SU-DHL-6 (cell line): ENCODE measurements at regions not wholly inside any gene's neighbourhood (a gene's known extent, or its start where the extent isn't known, plus 50 kb on each side); places are given as distances from the start of the nearest gene placed in this dataset.

Experiments used
- H2AFZ ChIP-seq: fragments of 200-600 bp; sonication (generic); 2 replicates; pipeline ENCODE4 v1.6.1; 2014; ENCODE audit warnings: low read depth, mild to moderate bottlenecking, moderate library complexity, mixed read lengths, antibody characterized with exemption, low read length; ENCODE audit not compliant: severe bottlenecking
- H3F3A ChIP-seq: fragments of 200-600 bp; shearing (Covaris generic); 2 replicates; pipeline ENCODE4 v1.6.0; 2016; ENCODE audit warnings: antibody characterized with exemption, mild to moderate bottlenecking; ENCODE audit not compliant: insufficient read depth
- H3K27ac ChIP-seq: fragments of 200-600 bp; sonication (generic); 2 replicates; pipeline ENCODE4 v1.5.1; 2016; ENCODE audit warnings: low read depth, mild to moderate bottlenecking, low read length, moderate library complexity, mixed read lengths
- H3K27me3 ChIP-seq: fragments of 200-600 bp; sonication (generic), shearing (Covaris generic); 2 replicates; pipeline ENCODE4 v1.6.0; 2014; ENCODE audit warnings: mild to moderate bottlenecking, low read length
- H3K36me3 ChIP-seq: fragments of 200-600 bp; sonication (generic); 2 replicates; pipeline ENCODE4 v1.6.1; 2014; ENCODE audit warnings: mild to moderate bottlenecking, low read length, mixed read lengths
- H3K4me2 ChIP-seq: fragments of 300-600, 200-600 bp; shearing (Covaris generic), sonication (generic); 2 replicates; pipeline ENCODE4 v1.6.0; 2014; ENCODE audit warnings: low read length, low read depth, mild to moderate bottlenecking; ENCODE audit not compliant: poor library complexity, severe bottlenecking
- H3K4me3 ChIP-seq: fragments of 200-600 bp; sonication (generic); 2 replicates; pipeline ENCODE4 v1.5.1; 2014; ENCODE audit warnings: antibody characterized with exemption, low read length, mild to moderate bottlenecking, mixed read lengths; ENCODE audit not compliant: insufficient read depth, poor library complexity, severe bottlenecking
- H3K79me2 ChIP-seq: fragments of 200-600 bp; sonication (generic); 2 replicates; pipeline ENCODE4 v1.6.1; 2014; ENCODE audit warnings: mild to moderate bottlenecking, low read length, moderate library complexity; ENCODE audit not compliant: insufficient read depth
- H3K9ac ChIP-seq: fragments of 200-600 bp; sonication (generic); 2 replicates; pipeline ENCODE4 v1.7.0; 2014; ENCODE audit warnings: mild to moderate bottlenecking, low read length
- H3K9me2 ChIP-seq: fragments of 200-600 bp; sonication (generic); replicated peaks from 2 replicates; pipeline ENCODE4 v1.6.1; 2014; ENCODE audit warnings: low read length; ENCODE audit not compliant: insufficient read depth
- H3K9me3 ChIP-seq: fragments of 200-600 bp; sonication (generic); 2 replicates; pipeline ENCODE4 v1.6.1; 2014; ENCODE audit warnings: low read length, mixed read lengths; ENCODE audit not compliant: insufficient read depth
- H4K20me1 ChIP-seq: fragments of 200-600 bp; sonication (generic); 2 replicates; pipeline ENCODE4 v1.6.1; 2014; ENCODE audit warnings: low read depth, mild to moderate bottlenecking, antibody characterized with exemption, low read length, moderate library complexity, mixed read lengths
- EZH2phosphoT487 ChIP-seq: fragments of 200-600 bp; sonication (generic), shearing (Covaris generic); conservative IDR thresholded peaks from 2 replicates; pipeline ENCODE4 v1.6.1; 2018; ENCODE audit warnings: mild to moderate bottlenecking, antibody characterized with exemption, low read length, moderate library complexity, mixed read lengths
- TF ChIP-seq, protein P1 (sequence below): fragments of 200-600 bp; sonication (generic); IDR thresholded peaks from one replicate; pipeline ENCODE4 v1.5.1; 2017; ENCODE audit warnings: antibody characterized with exemption, mild to moderate bottlenecking, low read length, moderate library complexity; ENCODE audit not compliant: insufficient read depth, poor library complexity, severe bottlenecking

DNA sequence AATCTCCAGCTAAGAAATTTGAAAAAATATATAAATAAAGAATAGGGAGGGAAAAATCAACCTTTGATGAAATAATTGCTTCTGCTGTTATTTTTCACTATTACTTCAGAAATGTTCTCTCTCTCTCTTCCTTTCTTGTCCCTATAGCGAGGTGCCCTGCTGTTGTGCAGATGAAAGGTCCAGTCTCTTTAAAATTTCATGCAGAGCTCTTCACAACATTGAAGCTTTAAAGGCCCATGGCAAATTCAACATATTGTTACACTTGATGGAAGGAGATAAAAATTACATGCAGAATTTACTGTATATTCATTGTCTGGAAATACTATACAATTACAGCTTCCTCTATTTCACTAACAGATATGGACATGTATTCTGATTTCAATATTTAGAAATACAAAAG is 86.4 kb upstream of the PSMD7 start:
- Histone ChIP-seq H2AFZ (no peak overlapping the region), H3K27me3 (no peaks in the 10 kb centered on the region), H3K9ac (no peak overlapping the region), H3K36me3 (no peaks in the 10 kb centered on the region), H3K9me2 (no peaks in the 10 kb centered on the region), H3K79me2 (no peaks in the 10 kb centered on the region), H3K4me3 (no peak overlapping the region), H3F3A (no peaks in the 10 kb centered on the region), H3K9me3 (no peaks in the 10 kb centered on the region), H3K4me2 (no peak overlapping the region), H4K20me1 (no peaks in the 10 kb centered on the region), H3K27ac (no peak overlapping the region)
- no peak for TF ChIP-seq EZH2phosphoT487
- TF ChIP-seq, protein P1, sequence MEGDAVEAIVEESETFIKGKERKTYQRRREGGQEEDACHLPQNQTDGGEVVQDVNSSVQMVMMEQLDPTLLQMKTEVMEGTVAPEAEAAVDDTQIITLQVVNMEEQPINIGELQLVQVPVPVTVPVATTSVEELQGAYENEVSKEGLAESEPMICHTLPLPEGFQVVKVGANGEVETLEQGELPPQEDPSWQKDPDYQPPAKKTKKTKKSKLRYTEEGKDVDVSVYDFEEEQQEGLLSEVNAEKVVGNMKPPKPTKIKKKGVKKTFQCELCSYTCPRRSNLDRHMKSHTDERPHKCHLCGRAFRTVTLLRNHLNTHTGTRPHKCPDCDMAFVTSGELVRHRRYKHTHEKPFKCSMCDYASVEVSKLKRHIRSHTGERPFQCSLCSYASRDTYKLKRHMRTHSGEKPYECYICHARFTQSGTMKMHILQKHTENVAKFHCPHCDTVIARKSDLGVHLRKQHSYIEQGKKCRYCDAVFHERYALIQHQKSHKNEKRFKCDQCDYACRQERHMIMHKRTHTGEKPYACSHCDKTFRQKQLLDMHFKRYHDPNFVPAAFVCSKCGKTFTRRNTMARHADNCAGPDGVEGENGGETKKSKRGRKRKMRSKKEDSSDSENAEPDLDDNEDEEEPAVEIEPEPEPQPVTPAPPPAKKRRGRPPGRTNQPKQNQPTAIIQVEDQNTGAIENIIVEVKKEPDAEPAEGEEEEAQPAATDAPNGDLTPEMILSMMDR: no peak

- Histone ChIP-seq H3K36me3 (no peaks in the 10 kb centered on the region), H4K20me1 (no peaks in the 10 kb centered on the region), H3K4me3 (no peak overlapping the region), H3K4me2 (no peak overlapping the region), H2AFZ (no peak overlapping the region), H3F3A (no peaks in the 10 kb centered on the region), H3K9ac (no peak overlapping the region), H3K27ac (no peak overlapping the region), H3K27me3 (no peaks in the 10 kb centered on the region; the same call in 1 of the 2 replicates), H3K9me2 (no peaks in the 10 kb centered on the region), H3K9me3 (no peaks in the 10 kb centered on the region), H3K79me2 (no peaks in the 10 kb centered on the region)
- TF ChIP-seq, protein P1: no peak
- no peak for TF ChIP-seq EZH2phosphoT487
Measured at GRCh38 chr16:74202009-74202408, 94.6 kb upstream of the PSMD7 start.

DNA sequence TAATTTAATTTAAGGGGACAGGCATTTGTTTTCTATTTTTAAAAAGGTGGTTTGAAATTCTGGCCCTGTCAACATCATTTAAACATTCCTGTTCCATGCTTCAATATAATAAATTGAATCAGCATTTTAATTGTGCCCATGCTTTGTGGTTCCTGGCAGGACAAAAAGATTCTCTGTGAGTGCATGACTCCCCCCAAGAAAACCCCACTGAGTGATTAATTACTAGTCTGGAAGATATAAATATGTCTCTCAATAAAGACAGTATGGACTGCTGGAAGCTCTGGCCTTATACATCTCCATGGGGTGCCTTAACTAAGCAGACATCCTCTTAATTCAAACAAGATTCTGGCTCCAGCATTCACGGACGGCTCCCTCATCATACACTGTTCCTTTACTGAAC is 95.0 kb upstream of the PSMD7 start:
- Histone ChIP-seq H2AFZ (no peak overlapping the region), H3K79me2 (no peaks in the 10 kb centered on the region), H3K4me2 (no peak overlapping the region), H3K9me3 (no peaks in the 10 kb centered on the region), H3K9me2 (no peaks in the 10 kb centered on the region), H3K27ac (no peak overlapping the region), H3K9ac (no peak overlapping the region), H3K27me3 (no peaks in the 10 kb centered on the region; the same call in 1 of the 2 replicates), H4K20me1 (no peaks in the 10 kb centered on the region), H3F3A (no peaks in the 10 kb centered on the region), H3K4me3 (no peak overlapping the region), H3K36me3 (no peaks in the 10 kb centered on the region)
- TF ChIP-seq, protein P1: no peak
- no peak for TF ChIP-seq EZH2phosphoT487

DNA sequence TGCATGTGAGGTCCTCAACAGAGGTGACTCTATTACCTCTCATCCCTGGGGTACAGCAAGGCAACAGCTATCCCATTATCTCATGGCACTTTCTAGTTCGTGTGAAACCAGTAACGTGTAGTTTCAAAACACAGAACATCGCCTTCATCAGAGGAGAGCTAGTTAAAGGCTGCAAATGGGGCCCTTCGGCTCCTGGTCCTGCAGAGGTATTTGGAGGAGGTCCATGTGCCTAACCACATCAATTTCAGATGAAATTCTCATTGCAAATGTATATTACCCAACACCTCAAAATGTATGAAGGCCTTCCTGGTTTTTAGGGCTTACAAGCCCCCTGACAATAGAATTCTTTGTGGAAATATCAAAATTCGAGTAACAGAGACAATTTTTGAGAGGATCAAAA is 95.7 kb upstream of the PSMD7 start:
- Histone ChIP-seq H3K9ac (no peak overlapping the region), H3K4me2 (no peak overlapping the region), H3K9me3 (no peaks in the 10 kb centered on the region), H4K20me1 (no peaks in the 10 kb centered on the region), H3K27me3 (no peaks in the 10 kb centered on the region; the same call in 1 of the 2 replicates), H3F3A (no peaks in the 10 kb centered on the region), H3K79me2 (no peaks in the 10 kb centered on the region), H3K36me3 (no peaks in the 10 kb centered on the region), H2AFZ (no peak overlapping the region), H3K27ac (no peak overlapping the region), H3K9me2 (no peaks in the 10 kb centered on the region), H3K4me3 (no peak overlapping the region)
- TF ChIP-seq, protein P1: no peak
- no peak for TF ChIP-seq EZH2phosphoT487
